Body of pancreas (tissue), 4 donors: ENCODE measurements at regions not wholly inside any gene's neighbourhood (a gene's known extent, or its start where the extent isn't known, plus 50 kb on each side); places are given as distances from the start of the nearest gene placed in this dataset.

Experiments
- POLR2A ChIP-seq, 3 donors: fragments of 450-650 bp; IDR thresholded peaks; one replicate each; pipeline ENCODE4 v1.6.1; 2016; ENCODE audit warnings: antibody characterized with exemption in 3 of 3, mild to moderate bottlenecking in 2 of 3
- TF ChIP-seq, protein P1 (sequence below), 7 experiments: fragments of 450-650 bp in 4 of 7; fragments of 200-600 bp in 3 of 7; sonication (generic) in 3 of 7; IDR thresholded peaks; one replicate each; pipeline ENCODE4 v1.5.1; 2016 to 2019; ENCODE audit warnings: antibody characterized with exemption in 7 of 7

DNA sequence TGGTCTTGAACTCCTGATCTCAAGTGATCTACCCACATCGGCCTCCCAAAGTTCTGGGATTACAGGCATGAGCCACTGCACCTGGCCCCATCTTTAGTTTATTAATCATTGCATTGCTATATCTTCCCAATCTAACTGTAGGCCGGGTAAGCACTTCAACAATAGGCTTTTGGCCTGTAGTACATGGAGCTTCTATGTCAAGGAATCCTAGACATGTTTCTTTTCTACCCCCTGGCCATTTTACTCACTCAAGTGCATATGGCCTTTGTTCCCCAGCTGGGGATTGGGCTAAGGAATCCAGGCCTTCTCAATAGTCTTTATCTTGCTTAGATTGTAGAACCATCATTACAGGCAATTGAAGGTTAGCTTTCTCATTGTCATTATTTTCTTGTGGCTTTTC lies 122.3 kb upstream of the MBNL1 start:
- TF ChIP-seq, protein P1, sequence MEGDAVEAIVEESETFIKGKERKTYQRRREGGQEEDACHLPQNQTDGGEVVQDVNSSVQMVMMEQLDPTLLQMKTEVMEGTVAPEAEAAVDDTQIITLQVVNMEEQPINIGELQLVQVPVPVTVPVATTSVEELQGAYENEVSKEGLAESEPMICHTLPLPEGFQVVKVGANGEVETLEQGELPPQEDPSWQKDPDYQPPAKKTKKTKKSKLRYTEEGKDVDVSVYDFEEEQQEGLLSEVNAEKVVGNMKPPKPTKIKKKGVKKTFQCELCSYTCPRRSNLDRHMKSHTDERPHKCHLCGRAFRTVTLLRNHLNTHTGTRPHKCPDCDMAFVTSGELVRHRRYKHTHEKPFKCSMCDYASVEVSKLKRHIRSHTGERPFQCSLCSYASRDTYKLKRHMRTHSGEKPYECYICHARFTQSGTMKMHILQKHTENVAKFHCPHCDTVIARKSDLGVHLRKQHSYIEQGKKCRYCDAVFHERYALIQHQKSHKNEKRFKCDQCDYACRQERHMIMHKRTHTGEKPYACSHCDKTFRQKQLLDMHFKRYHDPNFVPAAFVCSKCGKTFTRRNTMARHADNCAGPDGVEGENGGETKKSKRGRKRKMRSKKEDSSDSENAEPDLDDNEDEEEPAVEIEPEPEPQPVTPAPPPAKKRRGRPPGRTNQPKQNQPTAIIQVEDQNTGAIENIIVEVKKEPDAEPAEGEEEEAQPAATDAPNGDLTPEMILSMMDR (IDR thresholded peaks at IDR 0.05), result no peak
- no peak for TF ChIP-seq POLR2A (IDR thresholded peaks at IDR 0.05)
